ENCODE measurements at regions not wholly inside any gene's neighbourhood (a gene's known extent, or its start where the extent isn't known, plus 50 kb on each side); places are given as distances from the start of the nearest gene placed in this dataset.
"Not testable (repeated sequence)": the region's sequence is repeated elsewhere in the genome, so short reads cannot be mapped to it uniquely, and the experiment has no call there.

DNA sequence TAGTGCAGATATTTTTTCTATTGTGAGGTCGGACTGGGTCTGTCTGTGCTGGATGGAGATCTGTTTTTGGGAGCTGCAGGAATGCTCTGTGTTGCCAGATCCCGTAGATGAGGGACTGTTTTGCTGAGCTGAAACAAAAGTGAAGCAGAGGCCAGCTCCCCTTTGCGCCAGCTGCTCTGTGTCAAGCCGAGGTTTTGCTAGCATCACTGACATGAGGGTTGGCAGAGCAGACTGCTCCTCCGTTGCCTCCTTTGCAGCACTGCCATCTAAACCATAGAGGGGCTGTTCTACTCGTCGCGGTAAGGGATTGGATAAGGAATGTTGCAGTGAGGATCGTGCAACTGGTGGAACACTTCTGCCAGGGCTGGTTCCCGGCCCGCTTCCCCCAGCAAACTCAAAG, 215.9 kb upstream of the CCL2 start:
- TF ChIP-seq, protein P1, sequence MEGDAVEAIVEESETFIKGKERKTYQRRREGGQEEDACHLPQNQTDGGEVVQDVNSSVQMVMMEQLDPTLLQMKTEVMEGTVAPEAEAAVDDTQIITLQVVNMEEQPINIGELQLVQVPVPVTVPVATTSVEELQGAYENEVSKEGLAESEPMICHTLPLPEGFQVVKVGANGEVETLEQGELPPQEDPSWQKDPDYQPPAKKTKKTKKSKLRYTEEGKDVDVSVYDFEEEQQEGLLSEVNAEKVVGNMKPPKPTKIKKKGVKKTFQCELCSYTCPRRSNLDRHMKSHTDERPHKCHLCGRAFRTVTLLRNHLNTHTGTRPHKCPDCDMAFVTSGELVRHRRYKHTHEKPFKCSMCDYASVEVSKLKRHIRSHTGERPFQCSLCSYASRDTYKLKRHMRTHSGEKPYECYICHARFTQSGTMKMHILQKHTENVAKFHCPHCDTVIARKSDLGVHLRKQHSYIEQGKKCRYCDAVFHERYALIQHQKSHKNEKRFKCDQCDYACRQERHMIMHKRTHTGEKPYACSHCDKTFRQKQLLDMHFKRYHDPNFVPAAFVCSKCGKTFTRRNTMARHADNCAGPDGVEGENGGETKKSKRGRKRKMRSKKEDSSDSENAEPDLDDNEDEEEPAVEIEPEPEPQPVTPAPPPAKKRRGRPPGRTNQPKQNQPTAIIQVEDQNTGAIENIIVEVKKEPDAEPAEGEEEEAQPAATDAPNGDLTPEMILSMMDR (IDR thresholded peaks at IDR 0.05), result not testable (repeated sequence)
- not testable (repeated sequence) for TF ChIP-seq EP300 (IDR thresholded peaks at IDR 0.05; ENCODE audit: low read depth); POLR2A (IDR thresholded peaks at IDR 0.05)

Measured in transverse colon (tissue), 3 donors.